ENCODE measurements at regions not wholly inside any gene's neighbourhood (a gene's known extent, or its start where the extent isn't known, plus 50 kb on each side); places are given as distances from the start of the nearest gene placed in this dataset.

DNA sequence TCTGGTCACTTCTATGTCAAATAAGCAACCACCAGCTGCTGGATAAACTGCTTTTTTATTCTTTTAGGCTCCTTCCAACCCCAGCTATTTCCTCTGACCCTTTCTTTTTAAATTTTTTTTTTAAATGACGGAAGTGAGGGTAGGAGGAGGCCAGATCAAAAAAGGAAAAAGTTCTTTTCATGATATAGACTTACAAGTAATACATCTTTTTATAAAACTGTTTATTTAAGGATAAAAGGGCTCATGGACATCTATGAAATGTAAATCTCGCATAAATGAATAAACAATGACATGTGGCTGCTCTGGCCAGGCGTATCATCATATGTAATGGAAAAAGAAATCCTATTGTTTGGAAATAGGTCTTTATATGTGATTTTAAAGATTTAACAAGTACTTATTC is 169.0 kb upstream of the ATP2B1 start:
- H3K4me1 ChIP-seq = peaks cover 0 to 7% (median 0%) of the 10 kb centered on the region in 4 donors

DNA sequence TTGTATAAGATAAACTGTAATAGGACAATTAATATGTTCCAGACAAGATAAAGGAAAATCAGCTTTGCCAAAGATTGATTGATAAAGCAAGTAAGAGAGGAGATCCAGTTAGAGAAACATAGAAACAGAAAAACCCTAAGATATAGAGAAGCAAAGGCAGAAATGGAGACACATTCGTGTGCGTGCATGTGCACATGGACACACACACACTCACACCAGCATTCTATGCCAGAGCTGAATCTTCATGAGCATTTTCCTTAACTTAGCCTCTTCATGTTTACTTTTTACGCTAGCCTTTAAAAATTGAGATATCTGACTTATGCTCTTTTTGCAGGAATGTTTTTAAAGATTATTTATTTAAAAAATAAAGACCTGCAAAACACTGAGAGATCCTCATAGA is 168.5 kb upstream of the ATP2B1 start:
- no peak overlapping the region for H3K4me3 ChIP-seq
- H3K27me3 ChIP-seq = no peaks in the 10 kb centered on the region
- H3K27ac ChIP-seq = no peak overlapping the region
- peaks cover 0 to 7% (median 0%) of the 10 kb centered on the region in 4 donors for H3K4me1 ChIP-seq
- no peaks in the 10 kb centered on the region for H3K9me3 ChIP-seq
- intact Hi-C loops (cut with DNase I; ENCODE audit: low total_unique reads) = no loop called here
- DNase-seq = no peak
- H3K36me3 ChIP-seq = no peaks in the 10 kb centered on the region
- WGBS, 5 donors = 80 to 90% (median 86%) methylated on average over 3 of the region's 3 CpGs
- TF ChIP-seq, protein P1, sequence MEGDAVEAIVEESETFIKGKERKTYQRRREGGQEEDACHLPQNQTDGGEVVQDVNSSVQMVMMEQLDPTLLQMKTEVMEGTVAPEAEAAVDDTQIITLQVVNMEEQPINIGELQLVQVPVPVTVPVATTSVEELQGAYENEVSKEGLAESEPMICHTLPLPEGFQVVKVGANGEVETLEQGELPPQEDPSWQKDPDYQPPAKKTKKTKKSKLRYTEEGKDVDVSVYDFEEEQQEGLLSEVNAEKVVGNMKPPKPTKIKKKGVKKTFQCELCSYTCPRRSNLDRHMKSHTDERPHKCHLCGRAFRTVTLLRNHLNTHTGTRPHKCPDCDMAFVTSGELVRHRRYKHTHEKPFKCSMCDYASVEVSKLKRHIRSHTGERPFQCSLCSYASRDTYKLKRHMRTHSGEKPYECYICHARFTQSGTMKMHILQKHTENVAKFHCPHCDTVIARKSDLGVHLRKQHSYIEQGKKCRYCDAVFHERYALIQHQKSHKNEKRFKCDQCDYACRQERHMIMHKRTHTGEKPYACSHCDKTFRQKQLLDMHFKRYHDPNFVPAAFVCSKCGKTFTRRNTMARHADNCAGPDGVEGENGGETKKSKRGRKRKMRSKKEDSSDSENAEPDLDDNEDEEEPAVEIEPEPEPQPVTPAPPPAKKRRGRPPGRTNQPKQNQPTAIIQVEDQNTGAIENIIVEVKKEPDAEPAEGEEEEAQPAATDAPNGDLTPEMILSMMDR (IDR thresholded peaks at IDR 0.05) = no peak
- TF ChIP-seq POLR2AphosphoS5 (IDR thresholded peaks at IDR 0.05) (no peak), EP300 (IDR thresholded peaks at IDR 0.05) (no peak), POLR2A (IDR thresholded peaks at IDR 0.05) (no peak)

More for the DNA sequence above, 169.0 kb upstream of the ATP2B1 start:
- H3K27me3 ChIP-seq = no peaks in the 10 kb centered on the region
- no peak overlapping the region for H3K27ac ChIP-seq
- no peak for DNase-seq
- no peaks in the 10 kb centered on the region for H3K9me3 ChIP-seq
- H3K4me3 ChIP-seq = no peak overlapping the region
- 59 to 79% (median 66%) methylated on average over 3 of the region's 3 CpGs for WGBS, 5 donors
- no peaks in the 10 kb centered on the region for H3K36me3 ChIP-seq
- intact Hi-C loops (cut with DNase I; ENCODE audit: low total_unique reads) = no loop called here
- no peak for TF ChIP-seq EP300 (IDR thresholded peaks at IDR 0.05)
- no peak for TF ChIP-seq POLR2A (IDR thresholded peaks at IDR 0.05)
- TF ChIP-seq POLR2AphosphoS5 (IDR thresholded peaks at IDR 0.05) = no peak
- TF ChIP-seq, protein P1 (IDR thresholded peaks at IDR 0.05) = no peak

DNA sequence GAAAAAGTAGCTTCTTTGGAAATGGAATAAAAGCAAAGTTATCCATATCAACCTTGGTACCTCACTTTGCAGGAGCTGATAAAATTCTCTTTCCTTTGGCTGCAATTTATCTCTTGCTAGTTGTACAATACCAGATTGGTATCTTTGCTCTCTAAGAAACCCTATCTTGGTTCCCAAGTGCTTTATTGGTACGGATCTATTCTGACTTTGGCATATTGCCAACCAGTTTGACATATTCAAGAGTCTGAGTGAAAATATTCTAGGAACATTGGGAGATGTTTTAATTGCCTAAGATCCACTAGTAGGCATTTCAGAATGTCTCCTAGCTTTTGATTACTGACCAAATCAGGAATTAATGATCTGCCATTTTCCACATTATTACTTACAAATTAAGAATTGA is 167.2 kb upstream of the ATP2B1 start:
- intact Hi-C loops (cut with DNase I; ENCODE audit: low total_unique reads) = no loop called here
- H3K9me3 ChIP-seq = peaks cover 0 to 8% (median 0%) of the 10 kb centered on the region in 4 donors
- no peaks in the 10 kb centered on the region for H3K36me3 ChIP-seq
- DNase-seq = no peak
- TF ChIP-seq EP300 (IDR thresholded peaks at IDR 0.05) (no peak), POLR2AphosphoS5 (IDR thresholded peaks at IDR 0.05) (no peak), POLR2A (IDR thresholded peaks at IDR 0.05) (no peak)
- TF ChIP-seq, protein P1 (IDR thresholded peaks at IDR 0.05) = no peak
- H3K4me1 ChIP-seq = peaks cover 0 to 7% (median 0%) of the 10 kb centered on the region in 4 donors
- WGBS, 5 donors = 18 to 42% (median 25%) methylated on average over 1 of the region's 1 CpG
- no peaks in the 10 kb centered on the region for H3K27me3 ChIP-seq
- no peak overlapping the region for H3K27ac ChIP-seq
- no peak overlapping the region for H3K4me3 ChIP-seq

DNA sequence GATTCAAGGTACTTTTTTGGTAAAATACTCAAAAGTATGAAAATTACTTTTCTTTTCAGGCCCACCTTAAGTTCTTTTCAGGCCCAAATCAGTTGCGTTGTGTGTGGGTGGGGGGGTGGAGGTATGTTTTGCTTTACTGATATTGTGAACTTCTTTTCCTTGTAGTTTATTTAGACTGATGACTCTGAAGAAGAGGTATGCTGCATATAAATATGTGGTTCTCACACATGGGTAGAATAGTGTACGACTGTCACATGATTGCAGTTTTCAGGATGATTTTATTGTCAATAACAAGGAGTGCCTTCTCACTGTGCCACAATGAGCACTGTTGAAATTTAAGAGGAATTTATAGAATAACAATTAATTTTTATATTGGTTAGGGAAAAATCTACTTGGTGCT is 166.6 kb upstream of the ATP2B1 start:
- no peaks in the 10 kb centered on the region for H3K36me3 ChIP-seq
- peaks cover 0 to 9% (median 0%) of the 10 kb centered on the region in 4 donors for H3K9me3 ChIP-seq
- intact Hi-C loops (cut with DNase I; ENCODE audit: low total_unique reads) = no loop called here
- no peak overlapping the region for H3K27ac ChIP-seq
- TF ChIP-seq, protein P1 (IDR thresholded peaks at IDR 0.05) = no peak
- TF ChIP-seq EP300 (IDR thresholded peaks at IDR 0.05) (no peak), POLR2A (IDR thresholded peaks at IDR 0.05) (no peak), POLR2AphosphoS5 (IDR thresholded peaks at IDR 0.05) (no peak)
- WGBS, 5 donors = 86 to 94% (median 88%) methylated on average over 2 of the region's 2 CpGs
- DNase-seq = no peak
- H3K4me1 ChIP-seq = peaks cover 0 to 7% (median 0%) of the 10 kb centered on the region in 4 donors
- no peak overlapping the region for H3K4me3 ChIP-seq
- no peaks in the 10 kb centered on the region for H3K27me3 ChIP-seq

All from stomach (tissue), 8 donors.